Activated CD8-positive, alpha-beta memory T cell treated with anti-CD3 and anti-CD28 coated beads, Interleukin-2, amount 50 U/mL, for 24 hours (primary cell): ENCODE measurements at regions not wholly inside any gene's neighbourhood (a gene's known extent, or its start where the extent isn't known, plus 50 kb on each side); places are given as distances from the start of the nearest gene placed in this dataset.

Experiments used
- DNase-seq: peaks from one replicate; pipeline ENCODE4 v3.0.0-alpha.2; 2020; ENCODE audit errors: extremely low read depth

- no peak for DNase-seq
Measured at GRCh38 chr14:101706509-101707067, 54.9 kb upstream of the PPP2R5C start.

GRCh38 chr14:101707068-101707842 lies 54.3 kb upstream of the PPP2R5C start:
- no peak for DNase-seq

GRCh38 chr14:101707863-101708620 lies 53.5 kb upstream of the PPP2R5C start:
- DNase-seq: no peak

- no peak for DNase-seq
Measured at GRCh38 chr14:101708853-101709532, 52.5 kb upstream of the PPP2R5C start.

- DNase-seq: no peak
Measured at GRCh38 chr14:101709533-101709881, 52.0 kb upstream of the PPP2R5C start.

- DNase-seq: no peak
Measured at GRCh38 chr14:101709962-101710931, 51.3 kb upstream of the PPP2R5C start.

GRCh38 chr14:101711041-101711856 lies 50.3 kb upstream of the PPP2R5C start:
- DNase-seq: no peak
